Right lobe of liver (tissue), 6 donors: ENCODE measurements at regions not wholly inside any gene's neighbourhood (a gene's known extent, or its start where the extent isn't known, plus 50 kb on each side); places are given as distances from the start of the nearest gene placed in this dataset.

Experiments used
- ATAC-seq, 4 donors: fragments of 200-7000 bp; cut with Tn5 transposase; one replicate each; pipeline ENCODE4 v1.9.1; 2020; ENCODE audit warnings: mild to moderate bottlenecking in 4 of 4, moderate library complexity in 4 of 4
- DNase-seq, 3 donors: peaks; one replicate each; pipeline ENCODE4 v3.0.0-alpha.2; 2020
- H3K27ac ChIP-seq, 3 donors: fragments of 200-600 bp; one replicate each; pipeline ENCODE4 v1.8.0; 2022
- H3K27me3 ChIP-seq, 2 donors: fragments of 200-600 bp; one replicate each; pipeline ENCODE4 v1.8.0; 2022
- H3K36me3 ChIP-seq, 4 donors: fragments of 200-600 bp; sonication (generic) in 1 of 4; one replicate each; pipeline versions ENCODE4 v1.5.1 to v1.8.0; 2017 to 2022; ENCODE audit warnings: control low read depth in 1 of 4
- H3K4me1 ChIP-seq, 4 donors: fragments of 200-600 bp; sonication (generic) in 1 of 4; one replicate each; pipeline versions ENCODE4 v1.5.1 to v1.8.0; 2017 to 2022; ENCODE audit warnings: control low read depth in 1 of 4
- H3K4me3 ChIP-seq, 3 donors: fragments of 200-600 bp; one replicate each; pipeline ENCODE4 v1.8.0; 2022
- H3K9me3 ChIP-seq, 4 donors: fragments of 200-600 bp; sonication (generic) in 1 of 4; one replicate each; pipeline versions ENCODE4 v1.5.1 to v1.8.0; 2017 to 2022; ENCODE audit warnings: control low read depth in 1 of 4
- CTCF ChIP-seq, 4 donors: fragments of 200-600 bp in 3 of 4; fragments of 450-650 bp in 1 of 4; IDR thresholded peaks; one replicate each; pipeline versions ENCODE4 v1.5.1 to v1.8.0; 2016 to 2022; ENCODE audit warnings: antibody characterized with exemption in 4 of 4, mild to moderate bottlenecking in 2 of 4
- POLR2A ChIP-seq: fragments of 450-650 bp; IDR thresholded peaks from one replicate; pipeline ENCODE4 v1.6.1; 2017; ENCODE audit warnings: antibody characterized with exemption, mild to moderate bottlenecking
- WGBS: methylation state at CpG from one replicate; pipeline ENCODE4 v1.1.6; 2018; ENCODE audit warnings: low coverage, low lambda C conversion rate; ENCODE audit not compliant: insufficient coverage; ENCODE audit errors: missing lambda C conversion rate; 5-methylcytosine and 5-hydroxymethylcytosine counted together
- intact Hi-C, 2 donors: fragments of 100-400 bp; cut with DNase I; formaldehyde crosslinking; loops; one replicate each; pipeline versions ENCODE4 v1.11.2 to v1.14.1; 2022
- donor health status: DM: no; HTN: yes; CAD: no.
- donor health status: DM: no; HTN: no; CAD: no.
- donor health status: DM: no; HTN: no; CAD: no.
- donor health status: DM: no; HTN: yes; CAD: no.
- donor health status: DM: no; HTN: yes; CAD: no.

GRCh38 chr6:21996425-21997118 is 300.3 kb downstream of the PRL start:
- TF ChIP-seq POLR2A (no peak), CTCF (IDR thresholded peaks at IDR 0.05) (no peak)
- no peak overlapping the region for H3K4me3 ChIP-seq
- H3K9me3 ChIP-seq, result no peaks in the 10 kb centered on the region
- no peak overlapping the region for H3K27ac ChIP-seq
- H3K4me1 ChIP-seq, result no peaks in the 10 kb centered on the region
- ATAC-seq (no peak), DNase-seq (no peak)
- intact Hi-C loops, result no loop called here
- no peaks in the 10 kb centered on the region for H3K36me3 ChIP-seq
- 75% methylated on average over 5 of the region's 5 CpGs for WGBS
- H3K27me3 ChIP-seq, result no peaks in the 10 kb centered on the region

GRCh38 chr6:21997119-21998037 is 299.5 kb downstream of the PRL start:
- Histone ChIP-seq H3K27me3 (no peaks in the 10 kb centered on the region), H3K27ac (no peak overlapping the region), H3K36me3 (no peaks in the 10 kb centered on the region), H3K9me3 (no peaks in the 10 kb centered on the region), H3K4me1 (no peaks in the 10 kb centered on the region), H3K4me3 (no peak overlapping the region)
- no peak for DNase-seq
- no peak for TF ChIP-seq CTCF (IDR thresholded peaks at IDR 0.05)
- no peak for ATAC-seq
- WGBS, result 20% methylated on average over 5 of the region's 5 CpGs
- intact Hi-C loops, result no loop called here

DNA sequence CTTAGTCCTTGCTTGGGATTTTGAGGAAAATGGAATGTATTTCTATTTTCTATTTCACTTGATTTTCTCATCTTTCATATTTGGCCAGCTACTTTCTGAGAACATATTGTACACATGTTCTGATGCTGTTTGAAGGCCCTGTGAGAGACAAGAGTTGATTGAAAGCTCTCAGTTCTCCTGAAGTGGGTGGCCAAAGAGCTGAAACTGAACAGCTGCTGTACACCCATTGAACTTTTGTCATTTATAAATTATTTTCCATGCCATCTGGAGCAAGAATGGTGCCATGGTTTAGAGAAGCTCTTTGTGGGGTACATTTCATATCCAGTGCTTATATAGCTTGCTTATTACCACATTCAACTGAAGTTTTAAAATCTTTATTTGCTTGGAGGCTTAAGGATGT is 298.3 kb downstream of the PRL start:
- DNase-seq (no peak), ATAC-seq (no peak)
- Histone ChIP-seq H3K27ac (no peak overlapping the region), H3K27me3 (no peaks in the 10 kb centered on the region), H3K4me3 (no peak overlapping the region), H3K9me3 (no peaks in the 10 kb centered on the region), H3K36me3 (no peaks in the 10 kb centered on the region), H3K4me1 (no peaks in the 10 kb centered on the region)
- intact Hi-C loops, result no loop called here
- TF ChIP-seq CTCF (IDR thresholded peaks at IDR 0.05), result no peak
- TF ChIP-seq POLR2A, result no peak

GRCh38 chr6:21999012-21999528 is 297.8 kb downstream of the PRL start:
- Histone ChIP-seq H3K36me3 (no peaks in the 10 kb centered on the region), H3K4me3 (no peak overlapping the region), H3K27me3 (no peaks in the 10 kb centered on the region), H3K9me3 (no peaks in the 10 kb centered on the region), H3K27ac (no peak overlapping the region), H3K4me1 (no peaks in the 10 kb centered on the region)
- intact Hi-C loops, result no loop called here
- DNase-seq (no peak), ATAC-seq (peak; percentile 25 to 48 (median 44))
- no peak for TF ChIP-seq POLR2A
- TF ChIP-seq CTCF (IDR thresholded peaks at IDR 0.05), result no peak
- WGBS, result 19% methylated on average over 5 of the region's 6 CpGs
